ENCODE measurements at regions not wholly inside any gene's neighbourhood (a gene's known extent, or its start where the extent isn't known, plus 50 kb on each side); places are given as distances from the start of the nearest gene placed in this dataset.
A peak's percentile ranks its signal among the peaks of the same experiment; 100 is the strongest.

GRCh38 chr5:67407979-67408378, 211.4 kb upstream of the CD180 start:
- DNase-seq (ENCODE audit: low spot score) = no peak

- DNase-seq (ENCODE audit: low spot score) = no peak
These were observed 209.2 kb upstream of the CD180 start for GRCh38 chr5:67405755-67406154.

GRCh38 chr5:67405101-67405364, 208.4 kb upstream of the CD180 start:
- no peak for DNase-seq (ENCODE audit: low spot score)

GRCh38 chr5:67404256-67405100, 207.9 kb upstream of the CD180 start:
- no peak for DNase-seq (ENCODE audit: low spot score)

GRCh38 chr5:67402526-67402925, 205.9 kb upstream of the CD180 start:
- DNase-seq (ENCODE audit: low spot score) = no peak

GRCh38 chr5:67401172-67401571, 204.6 kb upstream of the CD180 start:
- DNase-seq (ENCODE audit: low spot score) = no peak

- no peak for DNase-seq (ENCODE audit: low spot score)
These were observed 204.2 kb upstream of the CD180 start for GRCh38 chr5:67400752-67401151.

- DNase-seq (ENCODE audit: low spot score) = no peak
These were observed 199.3 kb upstream of the CD180 start for GRCh38 chr5:67395790-67396418.

GRCh38 chr5:67393211-67393610, 196.6 kb upstream of the CD180 start:
- no peak for DNase-seq (ENCODE audit: low spot score)

GRCh38 chr5:67390935-67391334, 194.3 kb upstream of the CD180 start:
- no peak for DNase-seq (ENCODE audit: low spot score)

- DNase-seq (ENCODE audit: low spot score) = no peak
These were observed 186.9 kb upstream of the CD180 start for GRCh38 chr5:67383451-67383850.

- no peak for DNase-seq (ENCODE audit: low spot score)
These were observed 184.8 kb upstream of the CD180 start for GRCh38 chr5:67381236-67381880.

- DNase-seq (ENCODE audit: low spot score) = no peak
These were observed 183.8 kb upstream of the CD180 start for GRCh38 chr5:67380431-67380830.

GRCh38 chr5:67379753-67380152, 183.2 kb upstream of the CD180 start:
- no peak for DNase-seq (ENCODE audit: low spot score)

- no peak for DNase-seq (ENCODE audit: low spot score)
These were observed 181.7 kb upstream of the CD180 start for GRCh38 chr5:67378256-67378655.

GRCh38 chr5:67377631-67378030, 181.0 kb upstream of the CD180 start:
- DNase-seq (ENCODE audit: low spot score) = peak; percentile 77

GRCh38 chr5:67375606-67376005, 179.0 kb upstream of the CD180 start:
- no peak for DNase-seq (ENCODE audit: low spot score)

GRCh38 chr5:67374378-67374777, 177.8 kb upstream of the CD180 start:
- no peak for DNase-seq (ENCODE audit: low spot score)

- no peak for DNase-seq (ENCODE audit: low spot score)
These were observed 176.9 kb upstream of the CD180 start for GRCh38 chr5:67373518-67373917.

GRCh38 chr5:67372887-67373286, 176.3 kb upstream of the CD180 start:
- DNase-seq (ENCODE audit: low spot score) = no peak

GRCh38 chr5:67371924-67372323, 175.3 kb upstream of the CD180 start:
- DNase-seq (ENCODE audit: low spot score) = no peak

GRCh38 chr5:67366691-67367395, 170.2 kb upstream of the CD180 start:
- DNase-seq (ENCODE audit: low spot score) = no peak

GRCh38 chr5:67366276-67366675, 169.7 kb upstream of the CD180 start:
- DNase-seq (ENCODE audit: low spot score) = no peak

Data from ecto neural progenitor cell (in vitro differentiated cells).